Lower lobe of right lung (tissue), 2 donors: ENCODE measurements at regions not wholly inside any gene's neighbourhood (a gene's known extent, or its start where the extent isn't known, plus 50 kb on each side); places are given as distances from the start of the nearest gene placed in this dataset.
"Not testable (repeated sequence)": the region's sequence is repeated elsewhere in the genome, so short reads cannot be mapped to it uniquely, and the experiment has no call there.

ENCODE experiments used
- ATAC-seq, 2 donors: fragments of 200-7000 bp; cut with Tn5 transposase; one replicate each; pipeline ENCODE4 v1.9.1; 2020 to 2022; ENCODE audit warnings: mild to moderate bottlenecking in 2 of 2, moderate library complexity in 2 of 2
- DNase-seq: peaks from one replicate; pipeline ENCODE4 v3.0.0-alpha.2; 2020
- H3K27ac ChIP-seq: fragments of 200-600 bp; one replicate; pipeline ENCODE4 v1.8.0; 2022
- H3K27me3 ChIP-seq: fragments of 200-600 bp; one replicate; pipeline ENCODE4 v1.8.0; 2022; ENCODE audit warnings: low read depth
- H3K36me3 ChIP-seq: fragments of 200-600 bp; one replicate; pipeline ENCODE4 v1.8.0; 2022; ENCODE audit warnings: mild to moderate bottlenecking
- H3K4me1 ChIP-seq: fragments of 200-600 bp; one replicate; pipeline ENCODE4 v1.8.0; 2022
- H3K4me3 ChIP-seq: fragments of 200-600 bp; one replicate; pipeline ENCODE4 v1.8.0; 2022; ENCODE audit warnings: mild to moderate bottlenecking
- H3K9me3 ChIP-seq: fragments of 200-600 bp; one replicate; pipeline ENCODE4 v1.8.0; 2022
- CTCF ChIP-seq: fragments of 200-600 bp; IDR thresholded peaks from one replicate; pipeline ENCODE4 v1.8.0; 2022; ENCODE audit warnings: antibody characterized with exemption, mild to moderate bottlenecking
- intact Hi-C: fragments of 100-400 bp; cut with DNase I; formaldehyde crosslinking; loops from one replicate; pipeline ENCODE4 v1.11.0; 2022
- donor health status: DM: no; HTN: yes; CAD: no; lungs with severe emphysema.

GRCh38 chr13:73815796-73816195 is 318.4 kb downstream of the KLF12 start:
- no peak for ATAC-seq
- no peaks in the 10 kb centered on the region for H3K36me3 ChIP-seq
- no peaks in the 10 kb centered on the region for H3K9me3 ChIP-seq
- no peak for TF ChIP-seq CTCF
- no peaks in the 10 kb centered on the region for H3K4me1 ChIP-seq
- H3K27ac ChIP-seq = no peak overlapping the region
- intact Hi-C loops = no loop called here
- H3K27me3 ChIP-seq = no peaks in the 10 kb centered on the region
- DNase-seq = no peak
- no peak overlapping the region for H3K4me3 ChIP-seq

GRCh38 chr13:73810647-73811046 is 323.6 kb downstream of the KLF12 start:
- Histone ChIP-seq H3K27me3 (no peaks in the 10 kb centered on the region), H3K9me3 (no peaks in the 10 kb centered on the region), H3K27ac (no peak overlapping the region), H3K4me1 (no peaks in the 10 kb centered on the region), H3K4me3 (no peak overlapping the region), H3K36me3 (no peaks in the 10 kb centered on the region)
- ATAC-seq (no peak), DNase-seq (no peak)
- intact Hi-C loops = no loop called here
- TF ChIP-seq CTCF = no peak

GRCh38 chr13:73809561-73809960 is 324.6 kb downstream of the KLF12 start:
- Histone ChIP-seq H3K4me1 (no peaks in the 10 kb centered on the region), H3K27me3 (no peaks in the 10 kb centered on the region), H3K9me3 (no peaks in the 10 kb centered on the region), H3K4me3 (no peak overlapping the region), H3K36me3 (no peaks in the 10 kb centered on the region), H3K27ac (no peak overlapping the region)
- TF ChIP-seq CTCF = no peak
- intact Hi-C loops = no loop called here
- ATAC-seq (no peak), DNase-seq (no peak)

- H3K4me3 ChIP-seq = no peak overlapping the region
- ATAC-seq (no peak), DNase-seq (no peak)
- no peaks in the 10 kb centered on the region for H3K27me3 ChIP-seq
- no peaks in the 10 kb centered on the region for H3K9me3 ChIP-seq
- TF ChIP-seq CTCF = no peak
- no peak overlapping the region for H3K27ac ChIP-seq
- intact Hi-C loops = no loop called here
- no peaks in the 10 kb centered on the region for H3K36me3 ChIP-seq
- H3K4me1 ChIP-seq = no peaks in the 10 kb centered on the region
Measured at GRCh38 chr13:73808318-73808717, 325.9 kb downstream of the KLF12 start.

GRCh38 chr13:73805326-73805958 is 328.8 kb downstream of the KLF12 start:
- H3K9me3 ChIP-seq, H3K27ac ChIP-seq, H3K4me1 ChIP-seq, intact Hi-C loops, H3K27me3 ChIP-seq, H3K36me3 ChIP-seq, DNase-seq, ATAC-seq, H3K4me3 ChIP-seq: not testable (repeated sequence)

- no peak for TF ChIP-seq CTCF
Measured at GRCh38 chr13:73803997-73804396, 330.2 kb downstream of the KLF12 start.

More at GRCh38 chr13:73803997-73804396, 330.2 kb downstream of the KLF12 start:
- Histone ChIP-seq H3K27me3 (no peaks in the 10 kb centered on the region), H3K36me3 (no peaks in the 10 kb centered on the region), H3K27ac (no peak overlapping the region), H3K9me3 (no peaks in the 10 kb centered on the region), H3K4me3 (no peak overlapping the region), H3K4me1 (no peaks in the 10 kb centered on the region)
- intact Hi-C loops = no loop called here
- no peak for DNase-seq
- ATAC-seq = no peak
